ENCODE measurements at regions not wholly inside any gene's neighbourhood (a gene's known extent, or its start where the extent isn't known, plus 50 kb on each side); places are given as distances from the start of the nearest gene placed in this dataset.

DNA sequence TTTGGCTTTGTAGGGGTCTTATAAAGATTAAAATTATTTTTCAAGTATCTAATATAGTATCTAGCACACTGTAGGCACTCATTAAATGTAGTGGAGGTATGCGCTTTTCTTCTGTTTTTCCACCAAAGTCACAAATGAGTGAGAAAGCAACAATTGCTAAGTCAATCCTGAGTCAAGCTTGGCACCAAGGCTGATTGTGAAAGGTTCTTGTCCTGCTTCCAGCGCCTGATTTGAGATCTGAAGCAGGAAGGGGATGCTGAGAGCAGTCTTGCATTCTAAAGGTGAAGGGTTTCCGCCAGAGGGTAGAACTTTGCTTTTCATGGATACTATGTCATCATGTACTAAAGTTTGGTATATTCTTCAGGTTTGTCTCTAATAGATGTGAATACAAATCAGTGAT is 64.9 kb upstream of the DAAM1 start:
- intact Hi-C loops (cut with DNase I), result no loop called here
- TF ChIP-seq, protein P1, sequence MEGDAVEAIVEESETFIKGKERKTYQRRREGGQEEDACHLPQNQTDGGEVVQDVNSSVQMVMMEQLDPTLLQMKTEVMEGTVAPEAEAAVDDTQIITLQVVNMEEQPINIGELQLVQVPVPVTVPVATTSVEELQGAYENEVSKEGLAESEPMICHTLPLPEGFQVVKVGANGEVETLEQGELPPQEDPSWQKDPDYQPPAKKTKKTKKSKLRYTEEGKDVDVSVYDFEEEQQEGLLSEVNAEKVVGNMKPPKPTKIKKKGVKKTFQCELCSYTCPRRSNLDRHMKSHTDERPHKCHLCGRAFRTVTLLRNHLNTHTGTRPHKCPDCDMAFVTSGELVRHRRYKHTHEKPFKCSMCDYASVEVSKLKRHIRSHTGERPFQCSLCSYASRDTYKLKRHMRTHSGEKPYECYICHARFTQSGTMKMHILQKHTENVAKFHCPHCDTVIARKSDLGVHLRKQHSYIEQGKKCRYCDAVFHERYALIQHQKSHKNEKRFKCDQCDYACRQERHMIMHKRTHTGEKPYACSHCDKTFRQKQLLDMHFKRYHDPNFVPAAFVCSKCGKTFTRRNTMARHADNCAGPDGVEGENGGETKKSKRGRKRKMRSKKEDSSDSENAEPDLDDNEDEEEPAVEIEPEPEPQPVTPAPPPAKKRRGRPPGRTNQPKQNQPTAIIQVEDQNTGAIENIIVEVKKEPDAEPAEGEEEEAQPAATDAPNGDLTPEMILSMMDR (IDR thresholded peaks at IDR 0.05), result no peak
- no peak for TF ChIP-seq POLR2A (IDR thresholded peaks at IDR 0.05)
- no peaks in the 10 kb centered on the region for H3K9me3 ChIP-seq
- H3K27me3 ChIP-seq, result no peaks in the 10 kb centered on the region
- WGBS, 2 donors, result 62 to 71% methylated on average over 3 of the region's 3 CpGs
- no peaks in the 10 kb centered on the region for H3K36me3 ChIP-seq
- DNase-seq, result no peak
- no peaks in the 10 kb centered on the region for H3K4me1 ChIP-seq
- no peak overlapping the region for H3K4me3 ChIP-seq
- no peak overlapping the region for H3K27ac ChIP-seq

DNA sequence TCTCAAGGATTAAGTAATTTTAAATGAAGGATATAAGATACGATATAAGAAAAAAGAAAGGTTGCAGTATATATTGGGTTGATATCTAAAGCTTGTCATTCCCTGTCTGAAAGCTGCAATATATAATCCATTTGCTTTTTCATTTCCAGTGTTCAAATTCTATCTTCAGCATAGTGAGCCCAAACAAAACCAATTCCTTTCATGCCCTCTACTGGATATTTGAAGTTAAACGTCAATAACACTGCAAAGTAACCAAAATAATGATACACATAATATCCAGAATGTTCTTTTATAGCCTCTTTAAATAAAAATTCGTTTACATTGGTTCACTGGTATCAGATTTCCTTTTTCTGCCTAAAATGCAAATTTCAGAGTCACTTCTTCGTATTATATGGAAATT is 64.5 kb upstream of the DAAM1 start:
- WGBS, 2 donors, result 37 to 43% methylated on average over 4 of the region's 4 CpGs

DNA sequence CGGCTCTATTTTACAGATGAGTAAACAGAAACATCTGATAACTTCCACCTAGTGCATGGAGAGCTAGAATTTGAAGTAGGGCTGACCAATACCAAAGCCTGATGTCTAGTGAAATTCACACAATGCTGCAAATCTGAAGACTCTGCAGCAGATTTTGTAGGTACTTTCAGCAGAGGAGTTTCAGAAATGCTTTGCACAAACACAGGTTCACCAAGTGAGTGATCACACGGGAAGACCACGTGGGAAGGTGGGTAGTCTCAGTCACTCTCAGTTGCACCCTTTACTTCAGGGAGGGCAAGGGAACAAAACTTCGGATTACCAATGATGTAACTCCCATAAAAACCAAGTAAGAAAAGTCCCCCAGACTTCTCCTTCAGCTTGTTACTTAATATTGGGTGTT is 63.3 kb upstream of the DAAM1 start:
- no peaks in the 10 kb centered on the region for H3K4me1 ChIP-seq
- 65 to 74% methylated on average over 4 of the region's 4 CpGs for WGBS, 2 donors
- no peaks in the 10 kb centered on the region for H3K27me3 ChIP-seq
- DNase-seq, result no peak
- H3K9me3 ChIP-seq, result no peaks in the 10 kb centered on the region
- H3K36me3 ChIP-seq, result no peaks in the 10 kb centered on the region
- intact Hi-C loops (cut with DNase I), result no loop called here
- no peak overlapping the region for H3K4me3 ChIP-seq
- TF ChIP-seq, protein P1 (IDR thresholded peaks at IDR 0.05), result no peak
- no peak for TF ChIP-seq POLR2A (IDR thresholded peaks at IDR 0.05)
- no peak overlapping the region for H3K27ac ChIP-seq

More for the DNA sequence above, 64.5 kb upstream of the DAAM1 start:
- intact Hi-C loops (cut with DNase I), result no loop called here
- H3K4me3 ChIP-seq, result no peak overlapping the region
- no peaks in the 10 kb centered on the region for H3K4me1 ChIP-seq
- H3K27me3 ChIP-seq, result no peaks in the 10 kb centered on the region
- no peak overlapping the region for H3K27ac ChIP-seq
- no peak for DNase-seq
- TF ChIP-seq, protein P1 (IDR thresholded peaks at IDR 0.05), result peak in 3 of 6 experiments; percentile 11 to 21 (median 21)
- no peak for TF ChIP-seq POLR2A (IDR thresholded peaks at IDR 0.05)
- H3K36me3 ChIP-seq, result no peaks in the 10 kb centered on the region
- H3K9me3 ChIP-seq, result no peaks in the 10 kb centered on the region

DNA sequence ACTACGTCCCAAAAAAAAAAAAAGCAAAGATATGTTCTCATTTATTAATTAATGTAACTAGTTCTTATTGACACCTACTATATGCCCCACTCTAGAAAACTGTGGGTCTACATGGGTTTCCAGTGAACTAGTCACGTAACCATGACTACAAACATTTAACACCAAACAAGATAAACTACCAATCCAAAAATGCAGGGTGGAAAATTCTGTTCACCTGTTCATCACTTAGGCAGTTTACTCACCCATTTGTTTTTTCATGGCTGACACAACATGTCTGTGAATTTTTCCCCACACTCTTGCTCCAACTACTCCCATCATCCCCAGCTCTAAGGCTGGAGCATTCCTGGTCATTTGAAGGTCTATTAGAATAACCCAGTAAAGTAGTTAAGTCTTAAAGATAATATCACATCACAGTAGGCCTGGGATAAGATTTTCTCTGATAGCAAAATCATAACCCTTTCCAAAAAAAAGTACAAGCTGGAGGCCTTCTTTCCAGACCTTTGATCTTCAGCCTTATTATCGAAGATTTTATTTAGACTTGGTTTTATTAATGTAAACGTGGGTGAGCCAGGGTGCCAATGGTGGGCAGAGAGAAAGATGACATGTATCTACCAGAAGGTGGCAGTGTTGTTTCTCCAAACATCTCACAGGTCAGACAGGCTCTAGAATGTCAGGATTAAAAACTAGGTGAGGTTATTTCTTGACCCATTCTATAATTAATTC is 61.6 kb upstream of the DAAM1 start:
- no peak for DNase-seq

DNA sequence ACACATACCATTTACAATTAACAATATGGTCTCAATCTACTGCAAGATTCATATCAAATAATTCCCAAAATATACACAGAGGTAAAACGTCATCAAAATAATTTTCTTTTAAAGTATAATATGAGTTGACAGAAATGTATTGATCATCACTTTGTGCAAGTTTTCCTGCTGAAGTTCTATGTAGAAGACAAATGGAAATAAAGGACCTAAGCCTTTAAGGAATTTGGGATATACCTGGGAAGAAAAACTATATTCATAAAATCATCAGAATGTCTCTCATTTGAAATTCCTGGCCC is 61.1 kb upstream of the DAAM1 start:
- WGBS, 2 donors, result 64 to 74% methylated on average over 1 of the region's 1 CpG
- TF ChIP-seq POLR2A (IDR thresholded peaks at IDR 0.05), result no peak
- TF ChIP-seq, protein P1 (IDR thresholded peaks at IDR 0.05), result no peak
- no peaks in the 10 kb centered on the region for H3K9me3 ChIP-seq
- H3K4me1 ChIP-seq, result no peaks in the 10 kb centered on the region
- H3K4me3 ChIP-seq, result no peak overlapping the region
- H3K27ac ChIP-seq, result no peak overlapping the region
- no peak for DNase-seq
- H3K36me3 ChIP-seq, result no peaks in the 10 kb centered on the region
- H3K27me3 ChIP-seq, result no peaks in the 10 kb centered on the region
- intact Hi-C loops (cut with DNase I), result loop anchor here (2.0 kb wide), 1 partner anchor 317 kb away; no protein-coding TSS in a partner anchor

More for the DNA sequence above, 61.6 kb upstream of the DAAM1 start:
- no peaks in the 10 kb centered on the region for H3K9me3 ChIP-seq
- no peaks in the 10 kb centered on the region for H3K36me3 ChIP-seq
- no peak overlapping the region for H3K27ac ChIP-seq
- intact Hi-C loops (cut with DNase I), result loop anchor here (2.0 kb wide), 1 partner anchor 318 kb away; no protein-coding TSS in a partner anchor
- no peaks in the 10 kb centered on the region for H3K27me3 ChIP-seq
- 27 to 36% methylated on average over 4 of the region's 4 CpGs for WGBS, 2 donors
- no peak for TF ChIP-seq POLR2A (IDR thresholded peaks at IDR 0.05)
- TF ChIP-seq, protein P1 (IDR thresholded peaks at IDR 0.05), result peak; percentile 38 to 87 (median 78)
- H3K4me1 ChIP-seq, result no peaks in the 10 kb centered on the region
- no peak overlapping the region for H3K4me3 ChIP-seq
